NCI-H146 treated with DMSO at 0.1 percent for 48 hours (cell line): ENCODE measurements at regions not wholly inside any gene's neighbourhood (a gene's known extent, or its start where the extent isn't known, plus 50 kb on each side); places are given as distances from the start of the nearest gene placed in this dataset.

ENCODE experiments used
- DNase-seq: peaks from one replicate; lab custom pipeline; 2025; ENCODE audit not compliant: unreplicated experiment; lab: John Stamatoyannopoulos, UW

DNA sequence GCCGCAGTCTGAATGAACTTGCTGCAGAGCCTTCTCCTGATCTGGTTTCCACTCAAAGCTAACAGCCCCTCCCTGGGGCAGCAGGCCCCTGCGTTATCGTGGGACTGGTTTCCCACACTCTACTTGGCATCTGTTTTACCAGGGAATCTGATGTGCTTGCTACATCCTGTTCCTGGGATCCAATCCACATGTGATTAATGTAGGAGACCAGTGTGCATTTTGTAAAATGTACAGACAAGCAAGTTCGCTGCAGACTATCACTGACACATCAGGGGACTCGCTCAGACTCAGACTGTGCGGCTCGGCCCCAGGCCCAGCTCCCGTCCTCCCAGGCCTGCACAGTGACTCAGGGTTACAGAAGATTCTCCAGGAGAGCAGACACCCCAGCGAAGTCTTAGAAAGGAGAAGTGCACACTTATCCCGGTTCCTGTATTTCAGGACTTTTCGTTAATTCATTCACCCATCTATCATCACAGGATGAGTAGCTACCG lies 340.1 kb downstream of the MATN1 start:
- DNase-seq, result no peak

DNA sequence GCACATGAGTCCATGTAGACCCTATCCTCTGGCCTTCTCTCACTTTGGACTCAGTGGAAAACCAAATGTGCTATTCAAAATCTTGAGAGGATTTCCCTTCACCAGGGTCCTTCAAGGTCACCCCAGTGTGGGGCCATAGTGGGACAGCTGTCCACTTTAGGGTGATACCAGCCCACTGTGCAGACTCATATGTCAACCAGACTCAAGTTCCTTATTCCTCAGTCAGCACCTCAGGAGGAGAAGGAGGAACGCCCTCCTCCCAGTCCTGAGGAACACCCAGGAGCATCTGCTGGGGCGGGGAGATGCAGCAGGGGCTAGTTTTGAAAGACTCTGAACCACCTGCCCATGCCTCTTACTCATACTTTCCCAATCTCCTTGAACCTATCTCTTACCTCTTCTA lies 340.9 kb downstream of the MATN1 start:
- DNase-seq, result no peak

DNA sequence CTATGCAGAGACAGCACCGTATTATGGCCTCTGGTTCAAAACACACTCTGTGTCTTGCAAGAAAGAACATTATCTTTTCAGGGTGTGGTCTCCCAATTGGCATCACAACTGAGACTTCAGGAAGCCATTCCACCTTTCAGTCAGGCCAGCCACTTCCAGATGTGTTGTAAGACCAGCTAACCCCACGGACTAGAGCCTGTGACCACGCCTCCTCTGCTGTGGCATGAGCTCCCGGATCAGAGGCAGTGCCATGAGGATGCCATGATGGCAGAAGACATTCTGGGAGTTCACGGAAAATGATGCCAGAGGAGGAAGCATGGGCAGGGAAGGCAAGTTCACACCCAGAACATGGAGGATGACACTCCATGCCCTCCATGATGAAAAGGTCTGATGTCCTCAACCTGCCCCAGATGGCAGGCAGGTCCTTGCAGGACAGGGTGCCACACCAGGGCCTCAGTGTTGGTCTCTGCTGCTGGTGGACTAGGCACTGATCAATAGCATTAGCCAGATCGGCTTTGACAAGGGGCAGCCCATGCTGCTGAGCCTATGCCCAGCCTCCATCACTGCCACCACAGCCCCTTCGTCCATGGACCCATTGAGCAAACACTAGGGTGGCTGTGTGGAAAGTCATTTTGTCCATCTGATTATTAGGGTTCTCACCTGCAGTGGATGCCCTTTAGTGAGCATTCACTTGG lies 341.6 kb downstream of the MATN1 start:
- no peak for DNase-seq

DNA sequence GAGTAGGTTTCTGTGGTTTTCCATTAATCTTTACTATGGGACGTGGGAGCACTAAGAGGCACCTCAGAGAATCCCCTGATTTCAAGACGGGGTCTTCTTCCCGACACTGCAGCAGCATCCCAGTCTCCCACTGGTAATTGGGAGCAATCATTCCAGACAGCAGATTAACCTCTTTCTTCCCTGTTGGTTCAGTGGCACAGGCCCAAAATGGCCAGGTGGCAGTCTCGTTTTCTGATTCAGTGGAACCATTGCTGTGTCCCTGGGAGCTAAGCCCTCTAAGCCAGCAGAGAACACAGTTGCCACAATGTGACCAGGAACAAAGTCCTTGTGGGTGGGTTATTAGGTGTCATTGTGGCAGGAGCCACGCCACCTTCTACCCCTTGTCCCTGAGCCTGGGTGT lies 342.1 kb downstream of the MATN1 start:
- DNase-seq, result no peak

DNA sequence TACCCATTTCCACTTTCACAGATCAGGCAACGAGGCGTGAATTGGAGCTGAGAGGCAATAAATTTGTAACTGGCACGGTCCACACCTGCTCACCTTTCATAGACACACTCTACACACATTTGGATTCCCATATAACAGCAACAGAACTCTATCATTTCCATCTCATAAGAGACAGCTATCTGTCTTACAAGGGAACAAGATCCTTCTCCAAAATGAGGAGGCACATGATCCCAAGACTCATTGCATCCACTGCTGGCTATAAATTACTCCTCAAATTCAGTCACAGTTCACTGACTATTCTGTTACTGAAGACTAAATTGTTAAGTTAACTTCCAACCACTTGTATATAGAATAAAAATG lies 342.8 kb downstream of the MATN1 start:
- no peak for DNase-seq

DNA sequence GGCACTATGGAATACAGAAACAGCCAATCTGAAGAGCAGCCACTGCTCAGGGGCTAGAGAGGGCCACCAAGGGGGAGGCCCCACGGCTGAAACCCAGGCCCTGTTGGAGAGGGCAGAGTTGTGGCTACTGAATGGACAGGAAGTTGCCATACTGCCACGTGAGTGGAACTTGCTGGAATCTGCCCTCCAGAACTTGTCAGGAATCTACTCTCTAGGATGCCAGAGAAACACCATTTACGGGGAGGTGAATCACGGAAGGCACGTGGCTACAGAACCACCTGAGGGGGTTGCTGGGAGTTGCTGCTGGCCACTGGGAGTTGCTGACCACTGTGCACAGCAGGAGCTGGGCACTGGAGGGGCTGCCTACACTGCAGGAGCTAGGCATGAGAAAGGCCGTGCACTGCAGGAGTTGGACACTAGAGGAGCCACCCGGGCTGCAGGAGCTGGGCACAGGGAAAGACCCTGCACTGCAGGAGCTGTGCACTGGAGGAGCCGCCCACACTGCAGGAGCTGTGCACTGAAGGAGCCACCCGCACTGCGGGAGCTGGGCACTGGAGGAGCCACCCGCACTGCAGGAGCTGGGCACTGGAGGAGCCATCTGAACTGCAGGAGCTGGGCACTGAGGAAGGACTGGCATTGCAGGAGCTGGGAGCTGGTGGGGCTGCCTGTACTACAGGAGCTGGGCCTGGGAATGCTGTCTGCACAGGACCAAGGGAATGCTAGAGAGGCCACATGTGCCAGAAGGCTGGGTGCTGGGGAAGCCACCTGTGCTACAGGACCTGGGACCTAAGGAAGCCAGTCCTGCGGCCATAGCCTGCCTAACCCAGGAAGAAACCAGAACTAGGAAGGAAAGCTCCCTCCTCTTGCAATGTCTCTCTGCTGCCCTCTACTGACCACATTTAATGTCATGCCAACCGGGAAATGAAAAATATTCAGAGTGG lies 343.4 kb downstream of the MATN1 start:
- no peak for DNase-seq

DNA sequence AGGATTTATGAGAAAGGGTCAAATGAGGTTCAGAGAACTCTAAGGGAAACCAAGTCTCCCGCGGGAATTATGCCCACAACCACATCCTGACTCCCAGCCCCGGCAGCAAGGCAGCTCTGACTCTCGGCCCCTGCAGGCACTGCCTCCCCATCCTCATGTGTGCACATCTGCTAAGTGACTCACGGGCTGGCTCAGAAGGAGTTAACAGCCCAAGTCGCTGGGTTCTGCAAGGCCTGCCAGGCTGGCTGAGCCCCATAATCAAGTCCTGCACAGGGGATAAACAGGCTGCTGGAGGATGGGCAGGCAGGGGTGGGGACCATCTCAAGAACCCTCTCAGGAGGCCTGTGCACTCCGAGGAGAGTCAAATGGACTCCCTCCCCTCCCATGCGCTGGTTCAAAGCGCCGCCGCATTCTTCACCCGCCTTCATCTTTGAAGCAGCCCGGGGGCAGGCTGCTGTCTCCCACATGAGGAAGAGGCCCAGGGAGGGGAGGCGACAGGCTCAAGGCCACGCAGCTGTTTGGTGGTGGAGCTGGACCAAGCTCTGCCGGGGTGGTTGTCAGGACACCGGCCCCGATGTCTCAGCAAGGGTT lies 344.3 kb downstream of the MATN1 start:
- DNase-seq, result no peak

DNA sequence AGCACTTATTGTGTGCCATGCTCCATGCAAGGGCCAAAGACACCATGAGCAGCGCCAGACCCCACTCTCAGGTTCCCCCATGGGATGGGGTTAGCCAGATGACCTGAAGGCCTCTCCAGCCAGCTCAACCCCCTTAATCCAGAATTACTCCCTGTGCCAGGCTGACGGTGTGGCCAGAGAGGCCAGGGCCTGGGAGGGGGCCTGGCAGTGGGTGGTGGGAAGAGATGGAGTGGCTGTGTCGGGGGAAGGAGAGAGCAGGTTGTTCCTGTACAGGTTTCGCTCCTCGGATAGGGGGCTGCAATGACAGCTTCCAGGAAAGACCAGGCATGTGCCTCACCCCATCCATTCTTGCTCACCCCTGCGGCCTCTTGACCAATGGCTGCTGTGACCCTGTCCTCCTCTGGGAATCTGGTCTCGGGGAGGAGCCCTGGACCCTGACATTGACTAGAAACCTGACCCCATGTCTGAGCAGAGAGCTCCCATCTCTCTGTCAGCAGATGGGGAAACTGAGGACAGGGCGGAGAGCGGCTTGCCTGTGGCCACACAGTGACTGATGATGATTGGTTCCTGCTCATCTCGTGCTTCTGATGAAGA lies 345.3 kb downstream of the MATN1 start:
- DNase-seq, result no peak

DNA sequence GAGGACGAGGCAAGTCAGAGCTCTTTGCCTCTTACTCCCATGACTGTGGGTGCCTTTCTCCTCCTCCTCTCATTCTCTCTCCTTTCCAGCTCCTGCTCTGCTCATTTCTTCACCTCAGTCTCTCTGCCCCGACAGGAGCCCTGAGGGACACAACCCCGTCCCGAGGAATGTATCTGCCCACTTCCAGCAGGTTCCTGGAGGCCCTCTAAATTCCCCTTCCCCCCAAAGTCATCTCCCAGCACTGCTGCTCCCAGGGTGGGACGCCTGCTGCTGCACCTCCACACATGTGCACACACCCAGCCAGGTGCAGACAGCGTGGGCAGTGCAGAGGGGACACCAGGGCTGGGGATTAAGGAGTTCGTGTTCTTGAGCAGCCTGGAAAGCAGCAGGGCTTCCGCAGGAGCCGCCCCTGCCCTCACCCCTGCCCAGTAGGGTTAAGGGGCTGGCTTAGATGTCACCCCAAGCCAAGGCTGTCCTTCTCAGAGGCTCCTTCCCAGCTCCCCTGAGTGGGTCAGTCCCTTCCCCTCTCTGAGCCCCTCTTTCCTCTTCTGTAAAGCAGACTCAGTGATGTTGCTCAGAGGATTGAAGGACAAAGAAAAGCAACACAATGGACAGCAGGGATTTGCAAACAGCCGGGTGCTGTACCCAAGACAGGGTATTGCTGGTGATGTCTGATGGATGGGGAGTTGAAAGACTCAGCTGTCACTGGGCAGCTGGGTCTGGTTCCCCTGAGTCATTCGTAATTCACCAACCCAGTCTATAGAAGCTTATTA lies 346.0 kb downstream of the MATN1 start:
- no peak for DNase-seq

DNA sequence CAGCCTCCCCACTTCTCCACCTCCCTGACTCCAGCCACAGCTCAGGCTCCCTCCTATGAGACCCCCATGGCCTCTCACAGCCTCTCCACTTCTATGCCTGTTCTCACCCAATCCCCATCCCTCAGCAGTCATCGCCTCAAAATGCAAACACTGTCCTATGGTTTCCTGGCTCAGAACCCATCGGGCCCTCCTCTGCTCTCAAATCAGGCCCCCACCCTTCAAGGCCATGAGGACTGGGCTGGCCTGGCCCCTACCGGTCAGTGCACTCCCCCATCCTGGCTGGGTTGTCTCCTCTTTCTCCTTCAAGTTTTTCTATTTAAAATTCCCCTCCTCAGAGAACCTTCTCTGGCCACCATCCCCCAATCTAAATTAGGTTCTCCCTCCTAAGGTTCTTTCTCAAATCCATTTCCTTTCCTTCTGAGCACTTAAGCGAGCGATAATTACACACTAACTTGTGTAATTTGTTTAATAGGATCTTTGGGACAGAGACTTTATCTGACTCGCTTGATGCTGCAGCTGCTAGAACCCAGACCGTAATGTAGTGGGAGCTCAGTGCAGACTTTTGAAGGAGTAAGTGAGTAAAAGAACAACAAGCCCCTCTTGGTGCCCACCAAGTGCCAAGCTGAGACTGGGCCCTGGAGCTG lies 347.2 kb downstream of the MATN1 start:
- no peak for DNase-seq

DNA sequence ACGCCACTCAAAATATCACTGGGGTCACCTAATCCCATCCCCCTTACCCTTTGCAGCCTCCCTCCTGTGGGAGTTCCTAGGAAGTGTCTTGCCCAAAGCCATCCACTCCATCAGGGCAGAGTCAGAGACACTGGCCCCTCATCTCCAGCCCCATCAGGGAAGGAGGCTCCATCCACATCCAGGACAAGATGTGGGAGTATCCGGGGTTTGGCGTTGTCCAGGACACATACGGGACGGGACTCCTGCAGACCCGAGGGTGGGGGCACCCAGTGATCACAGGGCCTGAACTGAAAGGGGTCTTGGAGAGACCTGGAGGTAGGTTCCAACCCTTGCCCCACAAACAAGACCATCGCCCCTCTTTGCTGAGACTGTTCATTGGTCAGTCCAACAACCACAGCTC lies 348.2 kb downstream of the MATN1 start:
- no peak for DNase-seq

DNA sequence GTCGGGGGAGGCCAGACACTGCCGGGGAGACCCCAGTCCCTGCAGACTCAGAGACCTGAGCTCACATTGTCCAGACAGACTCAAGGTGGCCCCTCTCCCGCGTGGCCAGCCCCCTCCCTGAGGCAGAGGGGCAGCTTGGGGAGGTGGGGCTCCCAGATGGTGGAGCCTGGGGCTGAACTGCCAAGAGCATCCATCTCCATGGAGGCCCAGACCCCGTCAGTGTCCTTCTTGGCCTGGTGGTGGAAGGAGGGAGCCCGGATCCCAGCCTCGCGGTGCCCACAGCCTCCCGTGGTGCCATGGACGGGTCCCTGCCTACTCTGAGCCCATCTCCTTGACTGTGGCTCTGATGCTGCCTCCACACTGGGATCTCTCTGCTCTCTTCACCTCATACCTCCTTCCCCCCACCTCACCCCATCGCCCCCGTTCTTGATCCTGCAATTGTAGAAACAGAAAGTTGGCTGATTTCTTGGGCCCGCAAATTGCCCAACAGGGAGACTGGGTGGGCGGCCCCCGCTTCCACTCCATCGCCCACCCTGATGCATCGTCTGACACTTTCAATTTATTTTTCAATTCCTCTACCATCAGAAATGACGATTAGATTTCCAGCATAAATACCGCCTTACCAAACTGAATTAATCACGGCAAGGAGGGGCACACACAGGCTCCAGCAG lies 348.9 kb downstream of the MATN1 start:
- no peak for DNase-seq

DNA sequence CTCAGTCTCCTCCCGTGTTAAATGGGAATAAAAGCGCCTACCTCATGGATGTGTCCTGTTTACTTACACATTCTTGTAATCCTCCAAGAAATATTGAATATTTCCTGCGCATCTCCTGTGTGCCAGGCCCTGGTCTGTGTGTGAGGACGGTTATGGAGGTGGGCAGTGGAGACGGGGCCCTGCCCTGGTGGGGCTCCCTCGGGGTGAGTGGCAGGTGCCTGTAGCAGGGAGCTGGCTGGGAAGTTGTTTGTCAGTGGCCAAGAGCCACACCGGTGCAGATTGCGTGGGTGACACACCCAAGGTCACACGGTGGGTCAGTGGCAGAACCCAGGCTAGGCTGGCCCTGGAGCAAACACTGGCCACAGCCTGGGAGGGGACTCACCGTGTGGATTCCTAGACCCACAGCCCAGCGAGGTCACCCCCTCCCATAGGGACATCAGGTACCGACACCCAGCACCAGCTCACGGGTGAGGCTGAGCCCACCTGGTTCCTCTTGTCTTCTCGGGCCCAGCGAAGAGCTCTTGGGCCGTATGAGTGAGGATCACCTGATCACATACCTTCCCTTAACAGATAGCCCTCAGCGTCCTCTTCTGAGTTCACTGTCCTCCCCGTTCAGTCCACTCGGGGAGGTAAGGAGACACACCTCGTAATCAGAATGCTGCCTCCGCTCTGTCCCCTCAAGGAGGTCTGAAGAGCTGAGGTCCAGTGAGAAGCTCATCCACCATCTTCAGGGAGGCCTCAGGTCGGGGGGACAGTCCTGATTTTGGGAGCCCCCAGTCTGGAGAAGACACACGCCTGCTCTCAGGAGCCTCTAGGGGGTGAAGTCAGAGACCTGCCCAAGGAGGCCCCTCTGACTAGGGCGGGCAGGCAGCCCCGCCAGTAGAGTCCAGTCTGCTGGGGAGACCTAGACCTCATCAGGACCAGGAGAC lies 349.6 kb downstream of the MATN1 start:
- no peak for DNase-seq

DNA sequence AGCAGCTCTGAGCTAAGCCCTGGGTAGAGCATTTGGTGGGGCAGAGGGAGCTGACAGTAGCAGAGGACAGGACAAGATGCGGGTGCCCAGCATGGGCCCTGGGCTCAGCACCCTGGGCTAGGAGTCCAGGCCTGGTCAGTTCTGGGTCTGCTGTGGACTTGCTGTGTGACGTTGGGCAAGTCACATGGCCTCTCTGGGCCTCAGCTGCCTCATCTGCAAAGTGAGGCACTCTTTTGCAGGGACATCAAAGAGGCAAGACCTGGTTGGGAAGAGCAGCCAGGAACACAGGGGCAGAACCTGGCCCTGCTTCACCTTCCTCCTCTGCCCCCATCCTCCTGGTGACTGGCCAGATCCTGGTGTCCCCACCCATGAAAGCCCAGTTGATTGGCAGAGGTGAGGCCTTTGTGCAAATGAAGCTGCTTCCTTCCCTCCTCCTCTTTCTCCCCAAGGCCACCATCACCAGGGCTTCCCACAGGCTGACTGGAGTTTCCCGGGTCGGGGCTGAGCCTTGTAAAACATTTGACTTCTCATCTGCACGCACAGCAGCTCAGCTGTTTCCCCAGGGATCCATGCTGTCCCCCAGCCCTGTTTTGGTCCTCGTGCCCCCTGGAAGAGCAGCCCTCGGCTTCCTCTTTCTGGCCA lies 350.5 kb downstream of the MATN1 start:
- no peak for DNase-seq

DNA sequence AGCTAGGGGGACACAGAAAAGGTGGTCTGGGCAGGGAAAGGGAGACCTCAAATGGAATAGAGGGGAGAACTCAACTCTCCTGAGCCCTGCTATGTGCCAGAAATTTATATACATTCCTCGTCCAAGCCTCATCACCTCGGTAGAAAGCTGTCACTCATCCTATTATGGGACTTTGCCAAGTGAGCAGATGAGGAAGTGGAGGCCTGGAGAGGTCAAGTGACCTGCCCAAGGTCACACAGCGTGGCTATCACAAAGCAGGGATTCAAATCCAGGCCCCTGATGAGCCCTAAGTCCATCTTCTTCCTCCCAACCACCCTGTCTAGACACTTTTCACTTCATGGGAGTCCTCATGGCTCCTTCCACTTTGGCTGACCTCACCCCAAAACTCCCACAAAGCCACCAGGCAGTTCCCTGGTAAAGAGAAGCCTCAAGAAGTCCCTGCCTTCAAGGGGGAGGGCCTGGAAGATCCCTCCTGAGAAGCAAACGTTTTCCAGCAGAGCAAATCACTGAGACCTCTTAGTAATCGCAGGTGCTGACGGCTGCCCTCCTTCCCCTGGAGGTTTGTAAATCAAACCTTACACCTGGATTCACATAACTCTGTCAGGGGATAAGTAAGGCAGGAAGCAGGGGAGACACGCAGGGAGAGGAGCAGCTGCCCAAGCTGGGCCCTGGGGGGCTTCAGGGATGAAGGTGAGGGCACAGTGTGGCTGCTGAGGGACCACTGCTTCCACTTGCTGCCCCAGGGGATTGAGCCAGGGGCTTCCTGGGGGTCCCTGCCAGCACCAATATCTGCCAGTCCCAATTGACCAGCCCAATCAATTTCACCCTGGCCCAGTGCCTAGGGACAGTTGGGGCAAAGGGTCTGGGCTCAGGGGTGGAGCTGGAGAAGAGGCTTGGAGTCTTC lies 351.2 kb downstream of the MATN1 start:
- no peak for DNase-seq

DNA sequence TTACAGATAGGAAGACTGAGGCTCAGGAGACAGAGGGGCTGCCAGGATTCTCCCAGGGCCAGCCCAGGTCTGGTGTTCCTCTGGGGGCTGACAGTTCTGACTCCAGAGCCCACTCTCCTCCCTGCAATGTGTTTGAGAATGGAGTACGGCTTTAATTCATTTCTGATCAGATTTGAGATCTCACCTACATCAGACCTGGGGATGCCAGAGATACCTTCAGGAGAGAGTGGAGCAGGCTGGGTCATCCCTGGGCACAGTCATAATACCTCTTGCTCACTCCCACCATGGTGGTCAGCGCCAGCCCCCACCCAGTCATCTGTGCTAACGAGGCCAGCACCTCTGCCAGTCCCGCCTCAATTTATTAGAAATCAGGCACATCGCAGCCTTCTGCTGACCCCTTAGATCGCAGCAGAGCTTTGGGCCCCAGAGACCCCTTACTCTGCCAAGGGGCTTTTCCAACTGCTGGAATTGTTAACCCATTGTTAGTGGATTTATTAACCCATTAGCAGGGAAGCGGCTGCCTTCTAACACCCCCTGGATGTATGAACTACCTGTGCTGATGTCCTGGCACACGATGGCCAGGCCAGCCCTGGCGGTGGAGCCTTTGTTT lies 352.1 kb downstream of the MATN1 start:
- no peak for DNase-seq
